Tibial nerve (tissue), 3 donors: ENCODE measurements at regions not wholly inside any gene's neighbourhood (a gene's known extent, or its start where the extent isn't known, plus 50 kb on each side); places are given as distances from the start of the nearest gene placed in this dataset.

Source experiments
- POLR2A ChIP-seq, 2 donors: fragments of 450-650 bp; IDR thresholded peaks; one replicate each; pipeline ENCODE4 v1.6.1; 2017; ENCODE audit warnings: antibody characterized with exemption in 2 of 2, mild to moderate bottlenecking in 2 of 2, moderate library complexity in 2 of 2
- TF ChIP-seq, protein P1 (sequence below), 5 experiments: fragments of 200-600 bp in 3 of 5; fragments of 450-650 bp in 2 of 5; sonication (generic) in 3 of 5; IDR thresholded peaks; one replicate each; pipeline ENCODE4 v1.5.1; 2016 to 2019; ENCODE audit warnings: antibody characterized with exemption in 5 of 5, mild to moderate bottlenecking in 3 of 5, moderate library complexity in 2 of 5

- TF ChIP-seq, protein P1, sequence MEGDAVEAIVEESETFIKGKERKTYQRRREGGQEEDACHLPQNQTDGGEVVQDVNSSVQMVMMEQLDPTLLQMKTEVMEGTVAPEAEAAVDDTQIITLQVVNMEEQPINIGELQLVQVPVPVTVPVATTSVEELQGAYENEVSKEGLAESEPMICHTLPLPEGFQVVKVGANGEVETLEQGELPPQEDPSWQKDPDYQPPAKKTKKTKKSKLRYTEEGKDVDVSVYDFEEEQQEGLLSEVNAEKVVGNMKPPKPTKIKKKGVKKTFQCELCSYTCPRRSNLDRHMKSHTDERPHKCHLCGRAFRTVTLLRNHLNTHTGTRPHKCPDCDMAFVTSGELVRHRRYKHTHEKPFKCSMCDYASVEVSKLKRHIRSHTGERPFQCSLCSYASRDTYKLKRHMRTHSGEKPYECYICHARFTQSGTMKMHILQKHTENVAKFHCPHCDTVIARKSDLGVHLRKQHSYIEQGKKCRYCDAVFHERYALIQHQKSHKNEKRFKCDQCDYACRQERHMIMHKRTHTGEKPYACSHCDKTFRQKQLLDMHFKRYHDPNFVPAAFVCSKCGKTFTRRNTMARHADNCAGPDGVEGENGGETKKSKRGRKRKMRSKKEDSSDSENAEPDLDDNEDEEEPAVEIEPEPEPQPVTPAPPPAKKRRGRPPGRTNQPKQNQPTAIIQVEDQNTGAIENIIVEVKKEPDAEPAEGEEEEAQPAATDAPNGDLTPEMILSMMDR (IDR thresholded peaks at IDR 0.05): no peak
- TF ChIP-seq POLR2A (IDR thresholded peaks at IDR 0.05): no peak
Measured at GRCh38 chr1:83512373-83513193, 486.3 kb downstream of the TTLL7 start.
